Glutamatergic neuron (in vitro differentiated cells): ENCODE measurements at regions not wholly inside any gene's neighbourhood (a gene's known extent, or its start where the extent isn't known, plus 50 kb on each side); places are given as distances from the start of the nearest gene placed in this dataset.

ENCODE experiments used
- DNase-seq: peaks from one replicate; pipeline ENCODE4 v3.0.0; 2022
- H3K27ac Mint-ChIP-seq: one replicate; pipeline ENCODE4 v1.8.0; 2020; ENCODE audit warnings: mild to moderate bottlenecking, mixed read lengths, inconsistent platforms; ENCODE audit not compliant: unreplicated experiment
- H3K27me3 Mint-ChIP-seq: one replicate; pipeline ENCODE4 v1.8.0; 2020; ENCODE audit warnings: mild to moderate bottlenecking, moderate library complexity, mixed read lengths, inconsistent platforms; ENCODE audit not compliant: unreplicated experiment
- H3K36me3 Mint-ChIP-seq: one replicate; pipeline ENCODE4 v1.8.0; 2020; ENCODE audit warnings: mild to moderate bottlenecking, mixed read lengths, inconsistent platforms; ENCODE audit not compliant: unreplicated experiment
- H3K4me1 Mint-ChIP-seq: one replicate; pipeline ENCODE4 v1.8.0; 2020; ENCODE audit warnings: mild to moderate bottlenecking, low read depth, mixed read lengths, inconsistent platforms; ENCODE audit not compliant: unreplicated experiment
- H3K4me3 Mint-ChIP-seq: one replicate; pipeline ENCODE4 v1.8.0; 2020; ENCODE audit warnings: mild to moderate bottlenecking, mixed read lengths, inconsistent platforms; ENCODE audit not compliant: unreplicated experiment
- H3K9me3 Mint-ChIP-seq: one replicate; pipeline ENCODE4 v1.8.0; 2020; ENCODE audit warnings: mild to moderate bottlenecking, moderate library complexity, mixed read lengths, inconsistent platforms; ENCODE audit not compliant: unreplicated experiment
- CTCF ChIP-seq: fragments of 200-600 bp; sonication (generic); IDR thresholded peaks from one replicate; pipeline ENCODE4 v1.5.0; 2021; ENCODE audit not compliant: partially characterized antibody, unreplicated experiment

- H3K4me1 Mint-ChIP-seq = peaks cover 4% of the 10 kb centered on the region
- no peaks in the 10 kb centered on the region for H3K36me3 Mint-ChIP-seq
- peaks cover 2% of the 10 kb centered on the region for H3K27me3 Mint-ChIP-seq
- H3K27ac Mint-ChIP-seq = no peak overlapping the region
- DNase-seq = no peak
- H3K9me3 Mint-ChIP-seq = peaks cover 2% of the 10 kb centered on the region
- no peak overlapping the region for H3K4me3 Mint-ChIP-seq
- TF ChIP-seq CTCF = no peak
Observed at GRCh38 chr3:53991240-53991639, 99.6 kb upstream of the SELENOK start.

- Mint-ChIP-seq H3K4me1 (peaks cover 4% of the 10 kb centered on the region), H3K27ac (no peak overlapping the region), H3K36me3 (no peaks in the 10 kb centered on the region), H3K9me3 (peaks cover 2% of the 10 kb centered on the region), H3K27me3 (peaks cover 2% of the 10 kb centered on the region), H3K4me3 (no peak overlapping the region)
- TF ChIP-seq CTCF = no peak
- DNase-seq = no peak
Observed at GRCh38 chr3:53989946-53990345, 98.3 kb upstream of the SELENOK start.

- Mint-ChIP-seq H3K27ac (no peak overlapping the region), H3K9me3 (peaks cover 2% of the 10 kb centered on the region), H3K36me3 (peaks cover 3% of the 10 kb centered on the region), H3K27me3 (peaks cover 2% of the 10 kb centered on the region), H3K4me3 (no peak overlapping the region), H3K4me1 (peaks cover 4% of the 10 kb centered on the region)
- no peak for TF ChIP-seq CTCF
- DNase-seq = no peak
Observed at GRCh38 chr3:53989451-53989850, 97.8 kb upstream of the SELENOK start.

GRCh38 chr3:53978386-53978785 is 86.7 kb upstream of the SELENOK start:
- H3K9me3 Mint-ChIP-seq = peaks cover 2% of the 10 kb centered on the region
- no peak for DNase-seq
- peak overlapping the region; percentile 53 for H3K4me3 Mint-ChIP-seq
- peak overlapping the region; percentile 48 for H3K27ac Mint-ChIP-seq
- H3K4me1 Mint-ChIP-seq = peaks cover 16% of the 10 kb centered on the region
- H3K27me3 Mint-ChIP-seq = peaks cover 5% of the 10 kb centered on the region
- peaks cover 6% of the 10 kb centered on the region for H3K36me3 Mint-ChIP-seq
- no peak for TF ChIP-seq CTCF

- no peak for TF ChIP-seq CTCF
- no peak for DNase-seq
- Mint-ChIP-seq H3K36me3 (peaks cover 6% of the 10 kb centered on the region), H3K4me1 (peaks cover 9% of the 10 kb centered on the region), H3K27me3 (peaks cover 2% of the 10 kb centered on the region), H3K4me3 (no peak overlapping the region), H3K27ac (no peak overlapping the region), H3K9me3 (no peaks in the 10 kb centered on the region)
Observed at GRCh38 chr3:53975382-53975781, 83.7 kb upstream of the SELENOK start.
